ENCODE measurements at regions not wholly inside any gene's neighbourhood (a gene's known extent, or its start where the extent isn't known, plus 50 kb on each side); places are given as distances from the start of the nearest gene placed in this dataset.

- TF ChIP-seq SIN3A (IDR thresholded peaks at IDR 0.05; ENCODE audit: borderline replicate concordance, insufficient read depth, low read length) (no peak), FOXP2 (optimal IDR thresholded peaks at IDR 0.05; ENCODE audit: borderline replicate concordance, extremely low read depth, extremely low read length, insufficient read depth) (no peak), TAF1 (IDR thresholded peaks at IDR 0.05; ENCODE audit: borderline replicate concordance, insufficient read depth, low read length) (no peak), POLR2AphosphoS5 (IDR thresholded peaks at IDR 0.05; ENCODE audit: low read depth, low read length) (no peak)
- TF ChIP-seq, protein P1, sequence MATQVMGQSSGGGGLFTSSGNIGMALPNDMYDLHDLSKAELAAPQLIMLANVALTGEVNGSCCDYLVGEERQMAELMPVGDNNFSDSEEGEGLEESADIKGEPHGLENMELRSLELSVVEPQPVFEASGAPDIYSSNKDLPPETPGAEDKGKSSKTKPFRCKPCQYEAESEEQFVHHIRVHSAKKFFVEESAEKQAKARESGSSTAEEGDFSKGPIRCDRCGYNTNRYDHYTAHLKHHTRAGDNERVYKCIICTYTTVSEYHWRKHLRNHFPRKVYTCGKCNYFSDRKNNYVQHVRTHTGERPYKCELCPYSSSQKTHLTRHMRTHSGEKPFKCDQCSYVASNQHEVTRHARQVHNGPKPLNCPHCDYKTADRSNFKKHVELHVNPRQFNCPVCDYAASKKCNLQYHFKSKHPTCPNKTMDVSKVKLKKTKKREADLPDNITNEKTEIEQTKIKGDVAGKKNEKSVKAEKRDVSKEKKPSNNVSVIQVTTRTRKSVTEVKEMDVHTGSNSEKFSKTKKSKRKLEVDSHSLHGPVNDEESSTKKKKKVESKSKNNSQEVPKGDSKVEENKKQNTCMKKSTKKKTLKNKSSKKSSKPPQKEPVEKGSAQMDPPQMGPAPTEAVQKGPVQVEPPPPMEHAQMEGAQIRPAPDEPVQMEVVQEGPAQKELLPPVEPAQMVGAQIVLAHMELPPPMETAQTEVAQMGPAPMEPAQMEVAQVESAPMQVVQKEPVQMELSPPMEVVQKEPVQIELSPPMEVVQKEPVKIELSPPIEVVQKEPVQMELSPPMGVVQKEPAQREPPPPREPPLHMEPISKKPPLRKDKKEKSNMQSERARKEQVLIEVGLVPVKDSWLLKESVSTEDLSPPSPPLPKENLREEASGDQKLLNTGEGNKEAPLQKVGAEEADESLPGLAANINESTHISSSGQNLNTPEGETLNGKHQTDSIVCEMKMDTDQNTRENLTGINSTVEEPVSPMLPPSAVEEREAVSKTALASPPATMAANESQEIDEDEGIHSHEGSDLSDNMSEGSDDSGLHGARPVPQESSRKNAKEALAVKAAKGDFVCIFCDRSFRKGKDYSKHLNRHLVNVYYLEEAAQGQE (IDR thresholded peaks at IDR 0.05; ENCODE audit: insufficient read depth in 1 of 2, low read depth in 2 of 2, low read length in 2 of 2), result no peak
These were observed 111.1 kb downstream of the GRIN2B start for GRCh38 chr12:13870255-13870654.

DNA sequence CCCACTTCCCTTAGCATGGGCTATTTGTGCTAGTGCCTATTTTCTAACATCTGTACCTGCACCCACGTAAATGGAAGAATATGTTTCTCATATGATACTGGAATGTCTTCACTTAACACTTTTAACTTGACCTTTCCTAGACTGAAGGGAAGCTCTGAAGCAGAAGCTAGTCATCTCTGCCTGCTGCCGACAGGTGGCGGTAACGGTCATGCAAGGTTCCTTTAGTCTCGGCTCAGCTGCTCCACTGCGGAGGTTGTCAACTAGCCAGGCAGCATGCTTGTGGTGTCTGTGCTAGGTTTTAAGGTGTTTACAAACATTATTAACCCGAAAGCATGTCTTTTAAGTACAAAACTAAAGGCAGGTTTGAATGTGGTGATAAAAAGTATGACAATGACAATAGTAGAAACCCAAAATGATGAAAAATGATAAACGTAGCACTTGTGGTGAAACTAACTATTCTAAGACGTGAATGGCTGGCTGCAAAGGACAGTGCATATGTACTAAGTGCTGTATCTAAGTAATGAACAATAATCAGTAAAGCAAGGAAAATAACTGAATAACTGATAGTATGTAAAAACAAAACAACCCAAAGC is 117.2 kb downstream of the GRIN2B start:
- no peak for TF ChIP-seq POLR2AphosphoS5 (IDR thresholded peaks at IDR 0.05; ENCODE audit: low read depth, low read length)
- no peak for TF ChIP-seq TAF1 (IDR thresholded peaks at IDR 0.05; ENCODE audit: borderline replicate concordance, insufficient read depth, low read length)
- TF ChIP-seq, protein P1 (IDR thresholded peaks at IDR 0.05; ENCODE audit: insufficient read depth in 1 of 2, low read depth in 2 of 2, low read length in 2 of 2), result no peak
- no peak for TF ChIP-seq SIN3A (IDR thresholded peaks at IDR 0.05; ENCODE audit: borderline replicate concordance, insufficient read depth, low read length)
- no peak for TF ChIP-seq FOXP2 (optimal IDR thresholded peaks at IDR 0.05; ENCODE audit: borderline replicate concordance, extremely low read depth, extremely low read length, insufficient read depth)

- TF ChIP-seq TAF1 (IDR thresholded peaks at IDR 0.05; ENCODE audit: borderline replicate concordance, insufficient read depth, low read length), result no peak
- TF ChIP-seq, protein P1 (IDR thresholded peaks at IDR 0.05; ENCODE audit: insufficient read depth in 1 of 2, low read depth in 2 of 2, low read length in 2 of 2), result no peak
- no peak for TF ChIP-seq SIN3A (IDR thresholded peaks at IDR 0.05; ENCODE audit: borderline replicate concordance, insufficient read depth, low read length)
- no peak for TF ChIP-seq FOXP2 (optimal IDR thresholded peaks at IDR 0.05; ENCODE audit: borderline replicate concordance, extremely low read depth, extremely low read length, insufficient read depth)
- TF ChIP-seq POLR2AphosphoS5 (IDR thresholded peaks at IDR 0.05; ENCODE audit: low read depth, low read length), result no peak
These were observed 123.7 kb downstream of the GRIN2B start for GRCh38 chr12:13857750-13858149.

GRCh38 chr12:13853471-13853870 is 127.9 kb downstream of the GRIN2B start:
- TF ChIP-seq, protein P1 (IDR thresholded peaks at IDR 0.05; ENCODE audit: insufficient read depth in 1 of 2, low read depth in 2 of 2, low read length in 2 of 2), result no peak
- TF ChIP-seq TAF1 (IDR thresholded peaks at IDR 0.05; ENCODE audit: borderline replicate concordance, insufficient read depth, low read length), result no peak
- no peak for TF ChIP-seq FOXP2 (optimal IDR thresholded peaks at IDR 0.05; ENCODE audit: borderline replicate concordance, extremely low read depth, extremely low read length, insufficient read depth)
- TF ChIP-seq SIN3A (IDR thresholded peaks at IDR 0.05; ENCODE audit: borderline replicate concordance, insufficient read depth, low read length), result no peak
- no peak for TF ChIP-seq POLR2AphosphoS5 (IDR thresholded peaks at IDR 0.05; ENCODE audit: low read depth, low read length)

Measured in PFSK-1 (cell line).